ENCODE measurements at regions not wholly inside any gene's neighbourhood (a gene's known extent, or its start where the extent isn't known, plus 50 kb on each side); places are given as distances from the start of the nearest gene placed in this dataset.

- Mint-ChIP-seq H3K4me1 (peaks cover 9% of the 10 kb centered on the region), H3K9me3 (peaks cover 3% of the 10 kb centered on the region), H3K4me3 (no peak overlapping the region), H3K27me3 (ENCODE audit: low read depth) (no peaks in the 10 kb centered on the region), H3K36me3 (ENCODE audit: low read depth) (no peaks in the 10 kb centered on the region), H3K27ac (ENCODE audit: unreplicated experiment) (no peak overlapping the region)
- no peak for TF ChIP-seq CTCF (conservative IDR thresholded peaks at IDR 0.05)
- DNase-seq (ENCODE audit: low read depth, low spot score): no peak
Measured at GRCh38 chr21:41098481-41099042, 69.4 kb upstream of the BACE2 start.

- no peaks in the 10 kb centered on the region for H3K27me3 Mint-ChIP-seq (ENCODE audit: low read depth)
- no peak overlapping the region for H3K27ac Mint-ChIP-seq (ENCODE audit: unreplicated experiment)
- H3K36me3 Mint-ChIP-seq (ENCODE audit: low read depth): no peaks in the 10 kb centered on the region
- no peak overlapping the region for H3K4me3 Mint-ChIP-seq
- no peak for DNase-seq (ENCODE audit: low read depth, low spot score)
- H3K4me1 Mint-ChIP-seq: peaks cover 9% of the 10 kb centered on the region
- H3K9me3 Mint-ChIP-seq: peaks cover 6% of the 10 kb centered on the region
- no peak for TF ChIP-seq CTCF (conservative IDR thresholded peaks at IDR 0.05)
Measured at GRCh38 chr21:41100826-41101550, 67.0 kb upstream of the BACE2 start.

GRCh38 chr21:41102281-41102680, 65.7 kb upstream of the BACE2 start:
- no peak overlapping the region for H3K27ac Mint-ChIP-seq (ENCODE audit: unreplicated experiment)
- no peak for DNase-seq (ENCODE audit: low read depth, low spot score)
- H3K4me1 Mint-ChIP-seq: peaks cover 9% of the 10 kb centered on the region
- H3K4me3 Mint-ChIP-seq: no peak overlapping the region
- TF ChIP-seq CTCF (conservative IDR thresholded peaks at IDR 0.05): no peak
- no peaks in the 10 kb centered on the region for H3K36me3 Mint-ChIP-seq (ENCODE audit: low read depth)
- H3K27me3 Mint-ChIP-seq (ENCODE audit: low read depth): no peaks in the 10 kb centered on the region
- peaks cover 6% of the 10 kb centered on the region for H3K9me3 Mint-ChIP-seq

- H3K9me3 Mint-ChIP-seq: peaks cover 3% of the 10 kb centered on the region
- no peak for DNase-seq (ENCODE audit: low read depth, low spot score)
- H3K36me3 Mint-ChIP-seq (ENCODE audit: low read depth): no peaks in the 10 kb centered on the region
- H3K4me3 Mint-ChIP-seq: no peak overlapping the region
- peaks cover 16% of the 10 kb centered on the region for H3K4me1 Mint-ChIP-seq
- peaks cover 3% of the 10 kb centered on the region for H3K27me3 Mint-ChIP-seq (ENCODE audit: low read depth)
- no peak overlapping the region for H3K27ac Mint-ChIP-seq (ENCODE audit: unreplicated experiment)
- no peak for TF ChIP-seq CTCF (conservative IDR thresholded peaks at IDR 0.05)
Measured at GRCh38 chr21:41107602-41108001, 60.4 kb upstream of the BACE2 start.

- Mint-ChIP-seq H3K4me1 (peaks cover 25% of the 10 kb centered on the region), H3K36me3 (ENCODE audit: low read depth) (no peaks in the 10 kb centered on the region)
Measured at GRCh38 chr21:41108668-41109585, 59.0 kb upstream of the BACE2 start.

More at GRCh38 chr21:41108668-41109585, 59.0 kb upstream of the BACE2 start:
- Mint-ChIP-seq H3K4me3 (no peak overlapping the region), H3K27ac (ENCODE audit: unreplicated experiment) (peak overlapping the region; percentile 74), H3K9me3 (peaks cover 3% of the 10 kb centered on the region), H3K27me3 (ENCODE audit: low read depth) (peaks cover 3% of the 10 kb centered on the region)
- no peak for TF ChIP-seq CTCF (conservative IDR thresholded peaks at IDR 0.05)
- no peak for DNase-seq (ENCODE audit: low read depth, low spot score)

Measured in neural crest cell (in vitro differentiated cells).